ENCODE measurements at regions not wholly inside any gene's neighbourhood (a gene's known extent, or its start where the extent isn't known, plus 50 kb on each side); places are given as distances from the start of the nearest gene placed in this dataset.

DNA sequence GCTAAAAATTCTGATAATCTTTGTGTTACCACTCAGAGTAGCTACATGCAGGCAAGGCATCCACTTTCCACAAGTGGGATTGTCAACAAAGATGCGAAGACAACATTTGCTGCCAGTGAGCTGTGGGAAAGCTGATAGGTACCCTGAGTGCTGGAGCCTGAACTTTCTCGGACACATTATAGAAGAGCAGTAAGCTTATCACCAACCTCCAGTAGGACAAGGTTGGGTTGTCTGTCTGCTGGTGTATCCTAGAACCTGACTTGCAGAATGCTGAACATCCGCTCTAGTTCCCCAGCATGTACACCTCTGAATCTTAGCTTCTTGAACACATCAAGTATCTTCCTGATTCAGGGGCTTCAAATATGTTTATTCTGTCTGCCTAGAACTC is 103.8 kb upstream of the PPM1H start:
- Histone ChIP-seq H3K36me3 (ENCODE audit: control insufficient read depth in 1 of 2, insufficient read depth in 2 of 2, low read length in 2 of 2) (no peaks in the 10 kb centered on the region), H3K27me3 (ENCODE audit: low read depth, low read length) (no peaks in the 10 kb centered on the region), H3K9me3 (ENCODE audit: control insufficient read depth in 1 of 2, low read length in 2 of 2) (no peaks in the 10 kb centered on the region), H3K27ac (ENCODE audit: low read length) (no peak overlapping the region), H3K4me1 (ENCODE audit: control insufficient read depth in 1 of 2, insufficient read depth in 2 of 2, low read length in 2 of 2) (no peaks in the 10 kb centered on the region), H3K4me3 (ENCODE audit: low read depth in 1 of 2, low read length in 2 of 2) (no peak overlapping the region)

DNA sequence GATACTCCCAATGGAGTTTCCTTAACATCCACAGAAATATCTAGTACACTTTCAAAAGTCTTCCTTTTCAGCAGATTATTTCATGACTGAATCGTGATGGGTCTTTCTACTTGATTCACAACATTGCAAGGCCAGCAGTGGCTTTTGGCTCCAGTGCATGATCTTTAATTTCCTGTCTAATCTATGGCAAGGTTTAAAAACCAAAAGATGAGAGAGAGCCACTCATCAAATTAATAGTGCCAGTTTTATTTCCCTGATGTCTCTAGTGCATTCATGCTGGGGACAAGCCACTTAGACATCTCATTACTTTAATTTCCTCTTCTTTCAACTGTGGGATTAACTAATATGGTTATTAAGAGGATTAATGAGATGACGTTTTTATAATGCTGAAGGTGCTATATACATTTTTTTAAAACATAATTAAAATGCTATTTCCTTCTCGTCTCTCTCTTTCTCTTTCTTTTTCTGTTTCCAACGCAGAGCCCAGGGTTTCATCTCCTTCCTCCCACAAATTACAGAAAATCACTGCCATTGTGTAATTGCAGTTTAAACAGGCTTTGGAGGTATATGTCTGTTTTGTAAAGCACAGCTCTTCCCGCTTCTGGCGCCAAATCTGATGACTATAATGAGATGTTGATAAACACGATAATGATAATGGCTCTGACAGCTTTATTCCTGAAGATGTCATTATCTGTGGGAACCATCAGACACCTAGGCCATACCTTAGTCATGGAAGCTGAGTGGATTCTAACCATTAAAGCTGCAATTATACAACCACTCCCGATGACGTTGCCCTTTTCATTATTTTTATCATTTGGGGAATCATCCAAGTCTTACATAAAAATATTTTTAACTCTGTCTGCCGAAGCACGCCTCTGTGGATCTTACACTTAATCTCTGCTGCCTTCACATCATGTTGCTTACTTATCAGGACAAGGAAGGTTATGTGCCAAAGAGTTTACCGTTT is 103.1 kb upstream of the PPM1H start:
- no peak overlapping the region for H3K27ac ChIP-seq (ENCODE audit: low read length)

DNA sequence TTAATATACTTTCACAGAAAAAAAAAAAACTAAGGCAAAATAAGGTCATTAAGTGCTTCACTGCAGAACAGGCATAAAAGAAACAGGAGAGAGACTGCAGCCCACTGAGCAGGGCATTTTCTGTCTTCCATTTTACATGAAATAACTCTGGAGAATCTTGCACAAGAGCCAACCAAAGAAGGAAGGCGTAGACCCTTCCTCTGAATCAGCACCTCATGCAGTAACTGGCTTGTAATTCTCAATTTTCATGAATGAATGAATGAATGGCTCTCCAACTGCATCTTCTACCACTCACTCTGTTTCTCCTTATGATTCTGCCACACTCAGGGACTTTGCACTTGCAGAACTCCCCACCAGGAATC is 102.0 kb upstream of the PPM1H start:
- no peaks in the 10 kb centered on the region for H3K36me3 ChIP-seq (ENCODE audit: control insufficient read depth in 1 of 2, insufficient read depth in 2 of 2, low read length in 2 of 2)
- H3K4me1 ChIP-seq (ENCODE audit: control insufficient read depth in 1 of 2, insufficient read depth in 2 of 2, low read length in 2 of 2), result no peaks in the 10 kb centered on the region
- no peak overlapping the region for H3K4me3 ChIP-seq (ENCODE audit: low read depth in 1 of 2, low read length in 2 of 2)
- H3K27ac ChIP-seq (ENCODE audit: low read length), result no peak overlapping the region
- H3K9me3 ChIP-seq (ENCODE audit: control insufficient read depth in 1 of 2, low read length in 2 of 2), result no peaks in the 10 kb centered on the region
- H3K27me3 ChIP-seq (ENCODE audit: low read depth, low read length), result no peaks in the 10 kb centered on the region

More for the DNA sequence above, 103.1 kb upstream of the PPM1H start:
- Histone ChIP-seq H3K36me3 (ENCODE audit: control insufficient read depth in 1 of 2, insufficient read depth in 2 of 2, low read length in 2 of 2) (no peaks in the 10 kb centered on the region), H3K4me1 (ENCODE audit: control insufficient read depth in 1 of 2, insufficient read depth in 2 of 2, low read length in 2 of 2) (no peaks in the 10 kb centered on the region), H3K4me3 (ENCODE audit: low read depth in 1 of 2, low read length in 2 of 2) (no peak overlapping the region), H3K27me3 (ENCODE audit: low read depth, low read length) (no peaks in the 10 kb centered on the region), H3K9me3 (ENCODE audit: control insufficient read depth in 1 of 2, low read length in 2 of 2) (no peaks in the 10 kb centered on the region)

DNA sequence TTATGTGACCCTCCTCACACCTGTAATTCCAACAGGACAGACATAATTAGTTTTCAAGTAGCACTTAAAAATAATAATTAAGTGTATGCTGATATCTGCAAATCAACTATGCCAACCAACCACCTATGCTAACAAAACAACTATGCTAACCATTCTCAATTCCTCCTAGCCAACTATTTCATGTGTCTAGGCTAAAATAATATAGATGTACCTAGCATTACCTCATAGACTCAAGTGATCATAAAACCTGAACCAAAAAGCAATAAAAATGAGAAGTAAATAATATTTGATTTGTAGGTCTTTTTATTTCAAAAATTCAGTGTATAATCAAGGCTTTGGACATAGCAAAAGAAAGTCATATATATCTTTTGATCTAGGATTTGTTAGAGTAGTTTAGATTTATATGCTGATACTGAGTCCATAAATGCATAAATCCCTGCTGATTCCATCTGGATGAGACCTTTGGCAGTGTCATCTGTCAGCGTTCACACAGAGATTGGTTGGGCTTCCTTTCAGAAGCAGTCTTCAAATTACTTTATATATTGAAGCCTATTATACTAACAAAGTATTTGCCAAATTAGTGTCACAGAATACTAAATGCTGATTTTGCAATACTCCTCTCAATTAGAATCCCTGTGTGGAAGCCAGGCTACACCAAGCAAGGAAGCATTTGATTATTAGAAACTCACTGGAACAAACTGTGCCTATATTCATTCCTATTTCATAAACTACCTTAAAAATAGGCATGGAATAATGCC is 101.4 kb upstream of the PPM1H start:
- no peaks in the 10 kb centered on the region for H3K9me3 ChIP-seq (ENCODE audit: control insufficient read depth in 1 of 2, low read length in 2 of 2)
- H3K36me3 ChIP-seq (ENCODE audit: control insufficient read depth in 1 of 2, insufficient read depth in 2 of 2, low read length in 2 of 2), result no peaks in the 10 kb centered on the region
- H3K27me3 ChIP-seq (ENCODE audit: low read depth, low read length), result no peaks in the 10 kb centered on the region
- no peak overlapping the region for H3K27ac ChIP-seq (ENCODE audit: low read length)
- no peaks in the 10 kb centered on the region for H3K4me1 ChIP-seq (ENCODE audit: control insufficient read depth in 1 of 2, insufficient read depth in 2 of 2, low read length in 2 of 2)
- no peak overlapping the region for H3K4me3 ChIP-seq (ENCODE audit: low read depth in 1 of 2, low read length in 2 of 2)

DNA sequence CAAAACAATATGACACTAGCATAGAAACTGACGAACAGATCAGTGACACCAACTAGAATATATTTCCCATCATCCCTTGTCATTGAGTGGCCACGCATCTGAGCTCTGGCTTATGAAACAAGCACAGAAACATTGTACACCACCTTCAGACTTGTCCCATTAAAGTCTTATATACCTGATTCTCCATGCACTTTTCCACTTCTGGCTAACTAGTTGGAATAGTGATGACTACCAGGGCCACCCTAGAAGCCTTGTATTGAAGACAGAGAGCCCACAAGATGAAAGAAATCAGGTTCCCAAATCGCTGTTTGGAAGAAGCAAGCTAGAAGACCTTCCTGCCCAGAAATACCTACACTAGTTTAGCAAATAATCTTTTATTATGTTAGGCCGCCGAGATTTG is 99.7 kb upstream of the PPM1H start:
- H3K27ac ChIP-seq (ENCODE audit: low read length), result no peak overlapping the region
- no peaks in the 10 kb centered on the region for H3K4me1 ChIP-seq (ENCODE audit: control insufficient read depth in 1 of 2, insufficient read depth in 2 of 2, low read length in 2 of 2)
- no peak overlapping the region for H3K4me3 ChIP-seq (ENCODE audit: low read depth in 1 of 2, low read length in 2 of 2)
- H3K36me3 ChIP-seq (ENCODE audit: control insufficient read depth in 1 of 2, insufficient read depth in 2 of 2, low read length in 2 of 2), result no peaks in the 10 kb centered on the region
- no peaks in the 10 kb centered on the region for H3K9me3 ChIP-seq (ENCODE audit: control insufficient read depth in 1 of 2, low read length in 2 of 2)
- H3K27me3 ChIP-seq (ENCODE audit: low read depth, low read length), result no peaks in the 10 kb centered on the region

DNA sequence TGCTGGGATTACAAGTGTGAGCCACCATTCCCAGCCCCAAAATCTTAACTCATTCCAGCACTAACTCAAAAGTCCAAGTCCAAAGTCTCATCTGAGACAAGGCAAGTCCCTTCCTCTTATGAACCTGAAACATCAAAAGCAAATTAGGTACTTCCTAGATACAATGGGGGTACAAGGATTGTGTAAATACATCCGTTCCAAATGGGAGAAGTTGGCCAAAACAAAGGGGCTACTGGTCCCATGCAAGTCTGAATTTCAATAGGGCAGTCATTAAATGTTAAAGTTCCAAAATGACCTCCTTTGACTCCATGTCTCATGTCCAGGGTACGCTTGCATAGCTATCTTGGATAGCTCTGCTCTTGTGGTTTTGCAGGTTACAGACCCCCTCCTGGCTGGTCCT is 94.7 kb upstream of the PPM1H start:
- Histone ChIP-seq H3K27ac (ENCODE audit: low read length) (no peak overlapping the region), H3K4me1 (ENCODE audit: control insufficient read depth in 1 of 2, insufficient read depth in 2 of 2, low read length in 2 of 2) (no peaks in the 10 kb centered on the region), H3K4me3 (ENCODE audit: low read depth in 1 of 2, low read length in 2 of 2) (no peak overlapping the region), H3K36me3 (ENCODE audit: control insufficient read depth in 1 of 2, insufficient read depth in 2 of 2, low read length in 2 of 2) (no peaks in the 10 kb centered on the region), H3K27me3 (ENCODE audit: low read depth, low read length) (no peaks in the 10 kb centered on the region), H3K9me3 (ENCODE audit: control insufficient read depth in 1 of 2, low read length in 2 of 2) (no peaks in the 10 kb centered on the region)

DNA sequence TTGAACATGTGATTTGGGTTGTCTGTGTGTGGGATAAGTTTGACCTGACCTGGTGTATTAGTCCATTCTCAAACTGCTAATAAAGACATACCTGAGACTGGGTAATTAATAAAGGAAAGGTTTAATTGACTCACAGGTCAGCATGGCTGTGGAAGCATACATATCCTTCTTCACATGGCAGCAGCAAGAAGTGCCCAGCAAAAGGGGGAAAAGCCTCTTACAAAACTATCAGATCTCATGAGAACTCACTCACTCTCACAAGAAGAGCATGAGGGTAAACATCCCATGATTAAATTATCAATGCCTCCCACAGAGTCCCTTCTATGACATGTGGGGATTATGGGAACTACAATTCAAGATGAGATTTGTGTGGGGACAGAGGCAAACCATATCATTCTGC is 94.0 kb upstream of the PPM1H start:
- no peaks in the 10 kb centered on the region for H3K4me1 ChIP-seq (ENCODE audit: control insufficient read depth in 1 of 2, insufficient read depth in 2 of 2, low read length in 2 of 2)
- no peak overlapping the region for H3K27ac ChIP-seq (ENCODE audit: low read length)
- no peaks in the 10 kb centered on the region for H3K27me3 ChIP-seq (ENCODE audit: low read depth, low read length)
- H3K4me3 ChIP-seq (ENCODE audit: low read depth in 1 of 2, low read length in 2 of 2), result no peak overlapping the region
- H3K9me3 ChIP-seq (ENCODE audit: control insufficient read depth in 1 of 2, low read length in 2 of 2), result no peaks in the 10 kb centered on the region
- H3K36me3 ChIP-seq (ENCODE audit: control insufficient read depth in 1 of 2, insufficient read depth in 2 of 2, low read length in 2 of 2), result no peaks in the 10 kb centered on the region

DNA sequence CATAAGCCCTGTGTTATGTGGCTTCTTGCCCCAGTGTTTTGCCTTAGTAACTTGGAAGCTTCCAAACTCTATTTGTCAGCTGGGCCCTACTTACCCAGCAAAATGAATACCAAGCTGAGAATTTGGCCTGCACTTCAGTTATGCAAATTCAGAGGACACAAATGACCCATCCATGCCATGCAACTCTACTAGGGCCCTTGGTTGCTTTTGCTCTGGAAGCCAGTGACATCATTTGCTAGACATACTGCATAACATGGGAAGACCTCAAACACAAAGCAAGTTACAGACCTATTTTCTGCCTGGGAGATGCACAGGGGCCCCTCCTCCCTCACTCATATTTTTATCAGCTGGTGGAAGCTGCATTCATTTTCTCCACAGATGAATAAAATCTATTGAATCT is 90.2 kb upstream of the PPM1H start:
- H3K4me1 ChIP-seq (ENCODE audit: control insufficient read depth in 1 of 2, insufficient read depth in 2 of 2, low read length in 2 of 2), result no peaks in the 10 kb centered on the region
- no peaks in the 10 kb centered on the region for H3K9me3 ChIP-seq (ENCODE audit: control insufficient read depth in 1 of 2, low read length in 2 of 2)
- H3K27me3 ChIP-seq (ENCODE audit: low read depth, low read length), result no peaks in the 10 kb centered on the region
- H3K4me3 ChIP-seq (ENCODE audit: low read depth in 1 of 2, low read length in 2 of 2), result no peak overlapping the region
- H3K27ac ChIP-seq (ENCODE audit: low read length), result no peak overlapping the region
- H3K36me3 ChIP-seq (ENCODE audit: control insufficient read depth in 1 of 2, insufficient read depth in 2 of 2, low read length in 2 of 2), result no peaks in the 10 kb centered on the region

DNA sequence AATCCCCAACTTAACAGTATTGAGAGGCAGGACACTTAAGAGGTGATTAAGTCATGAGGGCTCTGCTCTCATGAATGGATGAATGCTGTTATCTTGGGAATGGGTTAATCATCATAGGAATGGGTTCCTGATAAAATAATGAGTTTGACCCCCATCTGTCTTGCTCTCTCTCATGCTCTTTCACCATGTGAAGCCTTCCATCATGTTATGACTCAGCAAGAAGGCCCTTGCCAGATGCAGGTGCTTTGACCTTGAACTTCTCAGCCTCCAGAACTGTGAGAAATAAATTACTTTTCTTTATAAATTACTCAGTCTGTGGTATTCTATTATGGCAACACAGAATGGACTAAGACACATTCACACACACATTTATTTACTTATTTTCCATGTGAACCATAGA is 89.0 kb upstream of the PPM1H start:
- Histone ChIP-seq H3K27me3 (ENCODE audit: low read depth, low read length) (no peaks in the 10 kb centered on the region), H3K4me3 (ENCODE audit: low read depth in 1 of 2, low read length in 2 of 2) (no peak overlapping the region), H3K9me3 (ENCODE audit: control insufficient read depth in 1 of 2, low read length in 2 of 2) (no peaks in the 10 kb centered on the region), H3K27ac (ENCODE audit: low read length) (no peak overlapping the region), H3K36me3 (ENCODE audit: control insufficient read depth in 1 of 2, insufficient read depth in 2 of 2, low read length in 2 of 2) (no peaks in the 10 kb centered on the region), H3K4me1 (ENCODE audit: control insufficient read depth in 1 of 2, insufficient read depth in 2 of 2, low read length in 2 of 2) (no peaks in the 10 kb centered on the region)

DNA sequence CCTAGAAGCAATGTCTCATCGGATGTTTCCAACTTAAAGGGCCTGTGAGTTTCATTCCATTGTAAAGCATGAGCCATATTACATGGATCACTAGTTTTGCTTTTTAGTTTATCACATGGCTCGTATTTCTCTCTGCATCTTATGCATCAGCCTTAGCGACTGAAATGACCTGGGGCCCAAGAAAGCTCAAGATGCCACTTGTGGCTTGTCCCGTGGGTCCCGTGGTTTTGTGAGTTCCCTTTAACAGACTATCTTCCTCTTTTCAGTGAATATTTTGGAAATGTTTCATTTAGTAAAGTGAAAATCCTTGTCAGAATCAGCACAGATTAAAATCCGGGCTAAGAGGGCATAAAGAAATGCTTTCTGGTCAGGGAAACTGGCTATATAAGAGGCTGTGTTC is 86.2 kb upstream of the PPM1H start:
- no peaks in the 10 kb centered on the region for H3K27me3 ChIP-seq (ENCODE audit: low read depth, low read length)
- no peak overlapping the region for H3K4me3 ChIP-seq (ENCODE audit: low read depth in 1 of 2, low read length in 2 of 2)
- H3K9me3 ChIP-seq (ENCODE audit: control insufficient read depth in 1 of 2, low read length in 2 of 2), result no peaks in the 10 kb centered on the region
- H3K27ac ChIP-seq (ENCODE audit: low read length), result no peak overlapping the region
- H3K36me3 ChIP-seq (ENCODE audit: control insufficient read depth in 1 of 2, insufficient read depth in 2 of 2, low read length in 2 of 2), result no peaks in the 10 kb centered on the region
- H3K4me1 ChIP-seq (ENCODE audit: control insufficient read depth in 1 of 2, insufficient read depth in 2 of 2, low read length in 2 of 2), result no peaks in the 10 kb centered on the region

DNA sequence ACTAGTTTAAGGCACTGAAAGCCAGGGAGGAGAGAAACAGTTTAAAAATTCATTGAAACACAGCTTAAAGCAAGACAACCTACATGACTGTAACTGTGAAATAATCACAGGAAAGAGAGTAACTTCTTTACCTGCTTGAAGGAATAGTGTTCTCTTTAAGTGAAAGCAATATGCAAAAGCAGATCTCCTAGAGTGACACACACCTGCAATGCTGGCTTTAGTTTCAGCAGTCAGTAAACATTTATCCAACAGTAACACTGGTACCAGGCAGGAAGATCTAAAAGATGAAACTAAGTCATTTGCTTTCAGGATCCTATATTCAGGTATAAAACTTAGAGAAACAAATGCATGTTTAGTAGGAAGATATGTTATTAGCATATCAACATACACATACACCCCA is 85.3 kb upstream of the PPM1H start:
- H3K4me1 ChIP-seq (ENCODE audit: control insufficient read depth in 1 of 2, insufficient read depth in 2 of 2, low read length in 2 of 2), result no peaks in the 10 kb centered on the region
- H3K9me3 ChIP-seq (ENCODE audit: control insufficient read depth in 1 of 2, low read length in 2 of 2), result no peaks in the 10 kb centered on the region
- H3K36me3 ChIP-seq (ENCODE audit: control insufficient read depth in 1 of 2, insufficient read depth in 2 of 2, low read length in 2 of 2), result no peaks in the 10 kb centered on the region

More for the DNA sequence above, 85.3 kb upstream of the PPM1H start:
- H3K4me3 ChIP-seq (ENCODE audit: low read depth in 1 of 2, low read length in 2 of 2), result no peak overlapping the region
- H3K27ac ChIP-seq (ENCODE audit: low read length), result no peak overlapping the region
- no peaks in the 10 kb centered on the region for H3K27me3 ChIP-seq (ENCODE audit: low read depth, low read length)

All from muscle layer of duodenum (tissue), 2 donors.